GM21529 (cell line): ENCODE measurements at regions not wholly inside any gene's neighbourhood (a gene's known extent, or its start where the extent isn't known, plus 50 kb on each side); places are given as distances from the start of the nearest gene placed in this dataset.
"Not testable (repeated sequence)": the region's sequence is repeated elsewhere in the genome, so short reads cannot be mapped to it uniquely, and the experiment has no call there.

Source experiments
- ATAC-seq: cut with Tn5 transposase; IDR thresholded peaks from one replicate; pipeline ENCODE4 v1.9.1; 2021; ENCODE audit not compliant: unreplicated experiment

DNA sequence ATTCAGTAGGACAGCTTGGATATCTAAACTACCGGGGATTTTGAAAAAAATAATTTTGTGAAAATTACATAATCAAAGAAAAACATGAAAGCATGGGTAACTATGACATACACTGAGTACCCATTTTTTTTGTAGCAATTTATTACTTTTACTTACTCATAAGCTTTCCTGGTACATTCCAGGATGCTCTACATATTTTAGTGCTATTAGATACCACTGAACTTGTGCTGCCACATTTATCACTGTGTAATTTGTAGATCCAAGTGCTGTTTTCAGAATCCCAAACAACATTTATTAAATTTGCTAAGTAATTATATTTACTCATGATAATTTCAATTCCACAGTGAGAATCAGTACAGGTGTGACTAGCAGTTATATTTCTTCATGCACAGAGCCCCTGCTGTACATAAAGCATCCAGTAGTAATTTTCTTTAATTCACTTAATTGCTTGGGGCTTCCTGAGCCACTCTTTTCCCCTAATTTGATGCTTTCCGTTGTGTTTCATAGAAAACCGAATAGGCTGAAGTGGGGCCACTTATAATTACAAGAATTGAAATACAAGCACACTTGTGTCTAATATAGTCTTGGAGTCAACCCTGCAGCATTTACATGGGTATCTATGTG is 2254.4 kb downstream of the ARAP2 start:
- ATAC-seq = no peak

DNA sequence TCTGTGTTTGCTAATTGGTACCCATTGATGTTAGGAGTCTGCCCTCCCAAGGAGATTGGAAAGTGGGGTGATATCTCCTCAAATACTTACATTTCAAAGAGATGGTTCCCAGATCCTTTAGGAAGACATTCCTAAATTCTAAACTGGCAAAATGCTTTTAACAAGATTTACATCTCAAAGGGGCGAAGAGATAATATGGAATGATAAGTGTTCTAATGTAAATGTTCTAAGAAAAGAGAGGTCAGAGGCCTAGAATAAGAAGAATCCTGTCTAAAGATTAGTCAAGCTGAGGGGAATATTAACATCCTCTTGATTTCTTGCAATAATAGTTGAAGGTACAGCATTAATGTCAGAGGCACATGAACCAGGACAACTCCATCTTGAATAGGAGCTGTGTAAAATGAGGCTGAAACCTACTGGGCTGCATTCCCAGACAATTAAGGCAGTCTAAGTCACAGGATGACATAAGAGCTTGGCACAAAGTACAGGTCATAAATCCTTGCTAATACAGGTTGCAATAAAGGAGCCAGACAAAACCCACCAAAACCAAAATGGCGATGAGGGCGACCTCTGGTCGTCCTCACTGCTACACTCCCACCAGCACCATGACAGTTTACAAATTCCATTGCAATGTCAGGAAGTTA is 2248.1 kb downstream of the ARAP2 start:
- ATAC-seq = no peak

GRCh38 chr4:33998291-33998690 is 2246.0 kb downstream of the ARAP2 start:
- ATAC-seq = no peak

DNA sequence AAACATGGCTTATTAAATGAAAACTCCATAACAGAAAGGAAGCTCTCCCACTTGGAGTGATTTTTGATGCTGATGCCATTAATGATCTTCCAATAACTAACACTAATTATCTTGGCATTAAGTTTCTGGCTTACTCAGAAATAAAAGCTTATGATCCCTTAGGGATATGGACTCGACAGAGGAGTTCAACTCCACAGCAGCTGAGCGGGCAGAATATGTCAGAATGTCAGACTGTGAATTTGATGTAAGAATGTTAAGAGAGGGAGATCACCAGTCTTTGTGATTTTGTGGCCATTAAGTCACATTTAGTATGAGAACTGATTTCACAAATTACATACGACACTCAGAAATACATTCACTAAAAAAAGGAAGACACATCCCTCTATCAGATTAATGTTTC is 2244.0 kb downstream of the ARAP2 start:
- ATAC-seq = no peak

GRCh38 chr4:34006540-34006939 is 2237.8 kb downstream of the ARAP2 start:
- ATAC-seq = not testable (repeated sequence)

GRCh38 chr4:34009951-34010350 is 2234.4 kb downstream of the ARAP2 start:
- no peak for ATAC-seq

- ATAC-seq = no peak
Observed at GRCh38 chr4:34010751-34011519, 2233.4 kb downstream of the ARAP2 start.

DNA sequence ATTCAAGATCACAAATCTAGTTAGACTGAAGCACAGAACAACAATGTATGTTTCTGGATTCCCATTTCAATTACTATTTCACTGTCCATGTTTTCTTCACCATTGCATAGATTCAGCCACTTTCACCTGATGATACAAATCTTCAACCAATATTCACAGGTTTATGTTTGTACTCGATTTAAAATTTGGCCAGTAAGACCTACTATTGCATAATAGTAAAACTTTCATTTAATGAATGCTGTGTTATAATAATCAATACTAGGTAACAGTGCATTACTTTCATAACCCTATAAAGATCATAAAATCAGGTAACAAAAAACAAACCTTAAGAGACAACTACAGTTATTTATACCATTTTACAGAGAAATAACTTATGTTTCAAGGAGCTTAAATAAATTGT is 2209.1 kb downstream of the ARAP2 start:
- ATAC-seq = no peak

DNA sequence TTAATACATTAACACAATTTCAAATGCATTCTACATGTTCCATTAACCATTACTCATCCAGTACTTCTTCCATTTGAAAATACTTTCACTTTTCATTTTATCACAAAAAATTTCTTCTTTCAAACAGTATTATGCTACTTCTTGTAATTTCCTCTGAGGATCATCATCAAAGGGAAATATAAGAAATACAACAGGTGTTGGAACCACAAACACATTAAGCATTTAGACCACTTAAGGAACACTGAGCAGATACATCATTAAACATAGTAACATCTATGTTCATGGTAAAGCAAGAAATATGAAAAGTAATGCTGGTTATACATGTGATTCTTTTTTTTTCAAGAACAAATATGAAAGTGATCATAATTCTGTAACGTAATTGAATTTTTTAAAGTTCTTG is 2207.0 kb downstream of the ARAP2 start:
- ATAC-seq = no peak

GRCh38 chr4:34039766-34040165 is 2204.5 kb downstream of the ARAP2 start:
- ATAC-seq = no peak

GRCh38 chr4:34043131-34043530 is 2201.2 kb downstream of the ARAP2 start:
- ATAC-seq = no peak

- no peak for ATAC-seq
Observed at GRCh38 chr4:34046580-34046979, 2197.7 kb downstream of the ARAP2 start.

DNA sequence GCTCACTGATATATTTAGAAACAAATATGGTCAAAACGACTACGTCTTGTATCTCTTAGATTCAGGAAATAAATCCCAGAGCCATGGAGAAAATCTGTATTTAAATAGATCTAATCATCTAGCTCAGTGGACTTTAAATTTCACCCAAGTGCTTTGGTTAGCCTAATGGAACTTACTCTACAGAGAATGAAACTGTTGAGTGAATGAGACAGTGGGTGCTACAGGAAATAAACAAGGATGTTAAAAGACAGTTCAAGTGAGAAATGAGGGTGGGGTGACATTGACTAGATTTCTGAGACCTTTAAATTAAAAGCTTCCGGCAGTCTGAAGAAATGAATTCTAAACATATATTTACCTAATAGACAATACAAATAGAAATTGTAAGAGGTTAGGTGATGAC is 2197.0 kb downstream of the ARAP2 start:
- no peak for ATAC-seq

- no peak for ATAC-seq
Observed at GRCh38 chr4:34066126-34066525, 2178.2 kb downstream of the ARAP2 start.

GRCh38 chr4:34091451-34091850 is 2152.9 kb downstream of the ARAP2 start:
- no peak for ATAC-seq

DNA sequence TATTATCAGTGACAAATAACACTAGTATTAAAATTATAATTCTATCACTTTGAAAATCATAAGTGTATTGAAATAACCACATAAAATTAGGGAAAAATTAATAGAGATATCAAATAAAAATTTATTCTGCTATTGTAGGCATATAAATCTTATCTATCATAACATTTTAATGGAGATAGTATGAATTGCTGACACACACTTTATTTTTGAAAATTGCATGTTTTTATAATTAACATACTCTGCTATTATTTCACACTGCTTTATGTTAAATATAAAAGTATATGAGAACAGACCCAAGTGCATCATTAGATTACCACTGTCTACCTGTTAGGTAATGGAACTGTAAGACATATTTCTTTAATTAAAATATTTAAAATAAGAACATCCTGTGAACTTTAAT is 2150.2 kb downstream of the ARAP2 start:
- no peak for ATAC-seq

- ATAC-seq = no peak
Observed at GRCh38 chr4:34105311-34105710, 2139.0 kb downstream of the ARAP2 start.

GRCh38 chr4:34108391-34108790 is 2135.9 kb downstream of the ARAP2 start:
- no peak for ATAC-seq

DNA sequence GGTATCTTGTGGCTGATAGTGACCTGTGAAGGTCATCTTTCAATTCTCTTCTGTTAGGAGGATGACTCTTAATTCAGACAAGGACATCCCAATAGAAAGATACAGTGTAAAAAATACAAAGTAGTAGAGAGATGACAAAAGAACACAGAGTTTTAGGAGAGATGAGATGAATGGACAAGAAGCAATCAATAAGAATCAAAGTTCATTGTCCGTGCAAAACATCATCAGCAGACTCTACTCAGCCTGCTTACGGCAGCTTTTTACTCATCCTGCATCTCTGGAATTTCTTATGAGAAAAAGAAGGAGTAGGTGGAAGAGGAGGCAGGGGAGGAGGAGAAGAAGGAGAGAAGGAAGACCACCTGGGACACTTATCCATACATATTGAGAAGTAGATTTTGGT is 2131.7 kb downstream of the ARAP2 start:
- no peak for ATAC-seq

GRCh38 chr4:34138385-34138784 is 2105.9 kb downstream of the ARAP2 start:
- ATAC-seq = no peak

- ATAC-seq = no peak
Observed at GRCh38 chr4:34139346-34139745, 2105.0 kb downstream of the ARAP2 start.

DNA sequence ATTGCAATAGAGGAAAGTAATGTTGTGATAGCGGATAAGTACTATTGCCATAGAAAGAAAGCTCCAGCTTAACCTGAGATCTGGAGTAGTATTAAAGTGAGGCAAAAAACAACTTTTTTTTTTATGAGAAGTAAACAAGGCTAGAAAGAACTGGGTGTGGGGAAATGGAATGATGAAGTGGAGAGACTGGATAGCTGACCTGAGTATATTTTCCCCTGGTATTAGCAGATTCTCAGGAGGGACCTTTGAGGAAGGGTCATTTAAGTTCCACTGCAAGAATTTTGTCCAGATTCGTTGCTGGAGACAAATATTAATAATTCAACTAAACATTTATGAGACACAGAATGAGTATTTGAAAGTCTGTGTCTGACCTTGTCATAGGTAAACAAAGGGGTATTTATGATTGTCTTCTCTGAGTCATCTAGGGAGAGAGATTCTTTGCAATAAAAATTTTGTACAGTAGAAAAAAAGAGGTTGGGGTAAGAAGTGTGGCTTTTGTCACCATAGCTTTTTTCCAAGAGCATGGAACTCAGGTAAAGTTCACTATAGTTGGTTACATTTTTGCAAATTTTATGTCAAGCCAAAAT is 2095.9 kb downstream of the ARAP2 start:
- no peak for ATAC-seq
